NCI-H1105 treated with DMSO at 0.1 percent for 48 hours (cell line): ENCODE measurements at regions not wholly inside any gene's neighbourhood (a gene's known extent, or its start where the extent isn't known, plus 50 kb on each side); places are given as distances from the start of the nearest gene placed in this dataset.

ENCODE experiments used
- DNase-seq: peaks from one replicate; lab custom pipeline; 2025; lab: John Stamatoyannopoulos, UW

DNA sequence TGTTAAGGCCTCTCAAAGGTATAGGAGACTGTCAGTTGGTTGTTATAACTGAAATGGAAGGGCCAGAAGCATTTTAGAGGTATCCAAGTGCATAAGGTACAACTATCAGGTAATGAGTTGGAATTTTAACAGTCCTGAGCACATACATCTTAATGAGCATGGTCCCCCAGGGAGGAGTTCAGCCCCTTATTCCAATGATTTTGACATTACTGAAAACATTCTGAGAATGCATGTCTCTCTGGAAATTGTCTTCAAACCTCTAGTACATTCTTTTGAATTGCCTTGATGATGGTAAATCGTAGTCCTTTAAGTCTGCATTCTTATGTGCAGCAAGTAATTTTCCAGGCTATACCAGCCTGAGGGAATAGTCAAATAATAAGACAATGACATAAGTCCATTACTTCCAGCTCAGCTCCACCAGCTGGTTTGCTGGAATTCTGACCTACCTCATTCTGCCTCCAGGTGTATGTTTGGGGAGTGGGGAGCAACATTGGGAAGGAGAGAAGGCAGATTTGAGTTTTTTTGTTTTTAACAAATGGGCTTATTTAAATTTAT is 239.2 kb downstream of the MSRB3 start:
- no peak for DNase-seq

- DNase-seq: no peak
Measured at GRCh38 chr12:65518771-65519170, 240.3 kb downstream of the MSRB3 start.

DNA sequence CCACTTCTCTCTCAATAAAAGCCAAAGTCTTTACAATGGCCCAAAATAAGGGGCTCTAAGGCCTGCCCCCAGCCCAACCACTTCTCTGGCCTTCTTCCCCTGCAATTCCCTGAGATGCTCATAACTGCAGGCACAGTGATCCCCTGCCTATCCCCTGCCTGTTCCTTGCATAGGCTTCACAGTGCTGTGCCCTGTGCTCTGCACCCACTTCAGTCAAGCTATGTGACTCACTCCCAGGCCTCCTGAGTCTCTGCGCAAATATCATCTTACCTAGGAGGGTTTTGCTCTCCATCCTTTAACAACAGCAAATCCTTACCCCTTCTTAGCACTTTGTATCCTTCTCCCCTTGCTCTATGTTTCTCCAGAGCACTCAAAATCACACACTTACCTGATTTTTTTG is 242.2 kb downstream of the MSRB3 start:
- no peak for DNase-seq

GRCh38 chr12:65522956-65523860 is 244.7 kb downstream of the MSRB3 start:
- no peak for DNase-seq

DNA sequence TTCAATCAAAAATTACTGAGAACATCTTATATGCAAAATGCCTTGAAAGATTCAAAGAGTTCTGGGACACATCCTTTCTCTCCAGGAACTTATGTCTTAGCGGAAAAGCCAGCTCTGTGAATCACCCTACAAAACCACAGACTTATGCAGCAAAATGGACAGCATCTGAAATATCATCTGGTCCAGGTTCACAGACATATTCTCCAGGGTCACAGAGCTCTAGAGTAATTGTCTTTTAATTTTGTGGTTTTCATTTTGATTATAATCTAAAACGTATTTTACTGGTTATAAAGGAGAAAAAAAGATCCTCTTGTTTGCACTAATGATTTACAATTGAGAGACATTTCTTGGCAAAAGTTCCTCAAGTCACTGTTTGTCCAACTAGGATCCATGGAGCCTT is 246.2 kb downstream of the MSRB3 start:
- DNase-seq: no peak

- DNase-seq: no peak
Measured at GRCh38 chr12:65525491-65526141, 247.1 kb downstream of the MSRB3 start.

DNA sequence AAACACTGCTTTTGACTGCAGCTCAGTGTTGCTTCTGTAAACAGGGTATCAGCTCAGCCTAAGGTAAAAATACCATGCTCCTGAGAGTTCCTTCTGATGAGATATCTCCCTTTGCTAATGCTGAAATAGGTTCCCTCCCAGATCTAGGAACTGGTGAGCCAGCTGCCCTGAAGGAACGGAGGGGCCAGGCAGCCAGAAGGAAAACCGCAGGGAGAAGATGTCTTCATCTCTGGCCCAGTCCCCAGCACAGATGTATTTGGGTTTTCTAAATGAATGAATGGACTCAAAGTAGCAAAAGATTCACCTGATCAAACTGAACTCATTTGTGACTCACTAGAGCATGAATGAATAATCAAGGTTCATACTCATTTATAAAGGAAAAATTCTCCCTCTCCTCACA is 247.8 kb downstream of the MSRB3 start:
- no peak for DNase-seq

- no peak for DNase-seq
Measured at GRCh38 chr12:65528127-65528526, 249.6 kb downstream of the MSRB3 start.

DNA sequence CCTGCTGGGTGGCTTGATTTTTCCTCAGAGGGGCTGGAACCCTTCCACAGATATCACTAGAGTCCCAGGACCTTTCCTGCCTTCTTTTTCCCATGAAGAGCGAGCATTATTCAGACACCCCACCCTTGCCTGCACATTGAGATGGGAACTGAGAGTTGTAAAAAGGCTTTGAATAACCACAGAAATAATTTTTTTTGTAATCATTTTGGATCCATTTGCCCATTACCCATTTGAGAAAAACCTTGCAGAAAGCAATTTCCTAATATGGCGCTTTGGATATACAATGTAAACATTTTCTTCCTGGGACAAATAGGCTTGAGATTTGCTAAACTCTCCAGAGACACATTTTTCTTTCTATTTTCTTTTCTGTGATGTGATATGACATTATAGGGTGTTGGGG is 250.6 kb downstream of the MSRB3 start:
- no peak for DNase-seq

GRCh38 chr12:65529771-65530435 is 251.4 kb downstream of the MSRB3 start:
- DNase-seq: no peak

- DNase-seq: no peak
Measured at GRCh38 chr12:65532162-65532561, 253.7 kb downstream of the MSRB3 start.

GRCh38 chr12:65532764-65533163 is 254.3 kb downstream of the MSRB3 start:
- DNase-seq: peak; percentile 28

DNA sequence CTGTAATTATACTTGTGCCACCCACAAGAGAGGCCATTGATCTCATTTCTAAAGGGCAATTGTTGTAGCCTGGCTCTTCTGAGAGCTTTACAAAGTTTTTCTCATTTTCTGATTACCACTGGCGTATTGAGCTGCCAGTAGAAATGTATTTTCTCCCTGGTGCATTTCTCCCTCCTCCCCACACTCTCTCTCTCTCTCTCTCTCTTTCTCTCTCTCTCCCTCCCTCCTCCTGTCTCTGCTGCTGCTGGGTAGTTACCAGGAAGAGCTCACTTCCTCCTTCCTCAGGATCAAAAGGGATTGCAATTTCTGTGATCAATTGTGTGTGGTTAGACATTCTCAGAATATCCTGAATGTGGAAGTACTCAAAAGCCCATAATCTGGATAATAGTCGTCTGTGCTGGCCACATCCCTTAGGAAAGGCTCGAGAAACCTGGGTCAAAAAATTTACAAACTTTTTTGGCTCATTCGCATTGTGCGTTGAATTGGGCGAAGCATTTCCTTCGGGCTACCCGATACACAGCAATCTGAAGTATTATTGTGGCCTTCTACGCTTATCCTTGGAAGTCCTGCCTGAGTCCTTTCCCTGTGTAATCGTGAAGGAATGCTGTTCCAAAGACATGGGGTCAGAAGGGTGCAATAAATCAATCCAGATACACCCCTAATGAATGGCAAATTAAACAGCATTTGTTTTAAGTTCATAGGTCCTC is 254.8 kb downstream of the MSRB3 start:
- peak; percentile 28 for DNase-seq

GRCh38 chr12:65534238-65534841 is 255.9 kb downstream of the MSRB3 start:
- DNase-seq: no peak

DNA sequence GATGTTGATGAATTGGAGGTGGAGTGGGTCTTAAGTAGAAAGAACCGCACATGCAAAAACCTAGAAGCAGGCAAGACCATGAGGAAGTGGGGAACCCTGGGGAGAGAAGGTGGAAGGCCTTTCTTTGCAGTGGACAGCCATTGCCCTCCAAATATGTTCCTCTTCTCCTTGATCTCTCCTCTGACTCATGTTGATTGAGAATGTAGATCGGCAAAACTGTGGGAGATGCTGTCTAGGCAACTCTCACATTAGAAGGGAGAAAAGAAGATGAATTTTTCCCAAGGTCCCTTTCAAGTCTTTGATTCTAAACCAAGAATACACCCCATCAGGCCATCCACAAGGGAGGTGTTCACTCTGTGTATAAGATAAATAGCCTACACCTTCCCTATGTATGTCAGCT is 257.5 kb downstream of the MSRB3 start:
- no peak for DNase-seq

DNA sequence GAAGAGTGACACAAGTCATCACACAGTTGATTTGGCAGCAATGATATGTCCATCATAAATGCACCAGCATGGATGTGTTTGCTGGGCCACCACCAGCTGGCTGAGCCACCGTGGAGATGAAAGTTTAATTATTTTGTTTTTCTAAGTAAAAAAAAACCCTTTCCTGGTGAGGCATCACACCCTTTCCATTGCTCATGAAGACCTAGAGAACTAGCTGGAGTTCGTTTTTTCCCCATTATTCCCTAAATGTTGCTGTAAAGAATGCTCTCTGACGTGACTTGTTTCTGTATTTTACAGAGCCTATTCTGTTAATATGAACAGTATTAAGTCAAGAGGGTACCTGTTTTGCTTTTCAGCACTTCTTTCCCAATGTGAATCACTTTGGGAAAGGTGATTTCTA is 257.9 kb downstream of the MSRB3 start:
- no peak for DNase-seq

GRCh38 chr12:65536876-65537681 is 258.6 kb downstream of the MSRB3 start:
- DNase-seq: no peak

- DNase-seq: no peak
Measured at GRCh38 chr12:65537978-65538377, 259.5 kb downstream of the MSRB3 start.

GRCh38 chr12:65539023-65539422 is 260.5 kb downstream of the MSRB3 start:
- DNase-seq: no peak

DNA sequence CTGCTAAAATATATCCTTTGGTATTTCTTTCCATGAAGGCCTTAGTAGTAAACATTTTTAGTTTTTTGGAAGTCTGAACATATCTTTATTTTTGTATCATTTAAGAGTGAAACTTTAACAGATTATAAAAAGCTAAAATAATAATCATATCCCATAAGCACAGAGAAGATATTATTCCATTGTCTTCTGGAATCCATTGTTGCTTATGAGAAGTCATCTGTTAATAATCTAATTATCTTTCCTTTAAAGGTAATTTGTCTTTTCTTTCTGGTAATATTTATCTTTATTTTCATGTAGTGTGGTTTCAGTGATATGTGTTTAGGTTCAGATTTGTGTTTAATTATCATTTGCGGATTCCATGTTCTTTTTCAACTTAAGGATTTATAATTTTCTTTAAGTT is 261.7 kb downstream of the MSRB3 start:
- DNase-seq: no peak

DNA sequence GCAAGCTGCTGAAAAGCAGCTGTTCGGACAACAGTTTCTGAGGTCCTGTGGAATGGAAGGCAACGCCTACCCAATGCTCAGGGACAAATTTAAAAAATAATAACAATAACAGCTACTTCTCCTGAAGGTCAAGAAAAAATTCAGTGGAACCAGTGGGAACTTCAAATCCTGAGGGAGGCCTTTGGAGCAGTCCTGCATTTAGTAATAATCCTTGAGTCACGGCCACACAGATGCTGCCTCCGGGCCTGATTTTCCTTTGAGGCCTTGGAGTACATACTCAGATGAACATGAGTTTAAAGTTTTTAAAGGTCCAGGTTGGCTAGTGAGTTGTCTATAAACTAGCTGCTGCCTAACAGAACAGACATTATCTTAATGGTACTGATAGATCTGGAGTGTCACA is 268.0 kb downstream of the MSRB3 start:
- DNase-seq: no peak
